ENCODE measurements at regions not wholly inside any gene's neighbourhood (a gene's known extent, or its start where the extent isn't known, plus 50 kb on each side); places are given as distances from the start of the nearest gene placed in this dataset.

- TF ChIP-seq POLR2A (IDR thresholded peaks at IDR 0.05) (no peak), CTCF (IDR thresholded peaks at IDR 0.05) (no peak), EP300 (IDR thresholded peaks at IDR 0.05) (no peak)
These were observed 295.7 kb downstream of the MED10 start for GRCh38 chr5:6082685-6083084.
